HFFc6 (cell line): ENCODE measurements at regions not wholly inside any gene's neighbourhood (a gene's known extent, or its start where the extent isn't known, plus 50 kb on each side); places are given as distances from the start of the nearest gene placed in this dataset.

ENCODE experiments used
- DNase-seq: peaks from one replicate; pipeline ENCODE4 v3.0.0-alpha.2; 2018
- H3K27ac Mint-ChIP-seq: 2 replicates; pipeline ENCODE4 v1.8.0; 2020; ENCODE audit warnings: mild to moderate bottlenecking, mixed read lengths
- H3K27me3 Mint-ChIP-seq: 2 replicates; pipeline ENCODE4 v1.8.0; 2021; ENCODE audit warnings: mild to moderate bottlenecking, moderate library complexity, mixed read lengths; ENCODE audit not compliant: insufficient read depth
- H3K36me3 Mint-ChIP-seq: 2 replicates; pipeline ENCODE4 v1.8.0; 2021; ENCODE audit warnings: low read depth, mixed read lengths
- H3K4me1 Mint-ChIP-seq: 2 replicates; pipeline ENCODE4 v1.8.0; 2020; ENCODE audit warnings: low read depth, mixed read lengths
- H3K4me3 Mint-ChIP-seq: 2 replicates; pipeline ENCODE4 v1.8.0; 2020; ENCODE audit warnings: mild to moderate bottlenecking, moderate library complexity, mixed read lengths
- H3K9me3 Mint-ChIP-seq: 2 replicates; pipeline ENCODE4 v1.8.0; 2020; ENCODE audit warnings: mild to moderate bottlenecking, mixed read lengths
- TF ChIP-seq, protein P1 (sequence below): fragments of 200-600 bp; sonication (generic); IDR thresholded peaks from 2 replicates; pipeline ENCODE4 v1.5.0; 2021; ENCODE audit warnings: antibody characterized with exemption, mild to moderate bottlenecking

DNA sequence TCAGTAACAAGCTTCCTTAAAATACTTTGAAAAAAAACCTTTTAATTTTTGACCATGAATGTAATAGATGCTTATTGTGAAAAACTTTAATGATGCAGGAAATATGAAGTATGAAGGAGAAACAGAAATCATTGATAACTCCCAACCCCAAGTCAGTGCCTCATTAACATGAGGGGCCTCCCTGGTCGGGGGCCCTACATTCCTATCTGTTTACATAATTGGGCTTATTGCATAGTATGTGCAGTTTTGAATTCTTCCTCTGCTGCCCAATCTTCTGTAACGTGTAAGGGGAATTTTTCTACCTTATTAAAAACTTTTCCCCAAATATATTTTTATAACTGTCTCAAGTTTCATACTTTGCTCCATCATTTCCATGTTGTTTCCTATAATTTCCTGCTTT lies 63.0 kb downstream of the SLC25A47 start:
- H3K36me3 Mint-ChIP-seq, result peaks cover 5% of the 10 kb centered on the region; the same call in 1 of the 2 replicates
- no peak overlapping the region for H3K4me3 Mint-ChIP-seq
- H3K27me3 Mint-ChIP-seq, result no peaks in the 10 kb centered on the region
- DNase-seq, result no peak
- TF ChIP-seq, protein P1, sequence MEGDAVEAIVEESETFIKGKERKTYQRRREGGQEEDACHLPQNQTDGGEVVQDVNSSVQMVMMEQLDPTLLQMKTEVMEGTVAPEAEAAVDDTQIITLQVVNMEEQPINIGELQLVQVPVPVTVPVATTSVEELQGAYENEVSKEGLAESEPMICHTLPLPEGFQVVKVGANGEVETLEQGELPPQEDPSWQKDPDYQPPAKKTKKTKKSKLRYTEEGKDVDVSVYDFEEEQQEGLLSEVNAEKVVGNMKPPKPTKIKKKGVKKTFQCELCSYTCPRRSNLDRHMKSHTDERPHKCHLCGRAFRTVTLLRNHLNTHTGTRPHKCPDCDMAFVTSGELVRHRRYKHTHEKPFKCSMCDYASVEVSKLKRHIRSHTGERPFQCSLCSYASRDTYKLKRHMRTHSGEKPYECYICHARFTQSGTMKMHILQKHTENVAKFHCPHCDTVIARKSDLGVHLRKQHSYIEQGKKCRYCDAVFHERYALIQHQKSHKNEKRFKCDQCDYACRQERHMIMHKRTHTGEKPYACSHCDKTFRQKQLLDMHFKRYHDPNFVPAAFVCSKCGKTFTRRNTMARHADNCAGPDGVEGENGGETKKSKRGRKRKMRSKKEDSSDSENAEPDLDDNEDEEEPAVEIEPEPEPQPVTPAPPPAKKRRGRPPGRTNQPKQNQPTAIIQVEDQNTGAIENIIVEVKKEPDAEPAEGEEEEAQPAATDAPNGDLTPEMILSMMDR, result no peak
- H3K4me1 Mint-ChIP-seq, result peaks cover 37% of the 10 kb centered on the region
- no peaks in the 10 kb centered on the region for H3K9me3 Mint-ChIP-seq
- H3K27ac Mint-ChIP-seq, result no peak overlapping the region

DNA sequence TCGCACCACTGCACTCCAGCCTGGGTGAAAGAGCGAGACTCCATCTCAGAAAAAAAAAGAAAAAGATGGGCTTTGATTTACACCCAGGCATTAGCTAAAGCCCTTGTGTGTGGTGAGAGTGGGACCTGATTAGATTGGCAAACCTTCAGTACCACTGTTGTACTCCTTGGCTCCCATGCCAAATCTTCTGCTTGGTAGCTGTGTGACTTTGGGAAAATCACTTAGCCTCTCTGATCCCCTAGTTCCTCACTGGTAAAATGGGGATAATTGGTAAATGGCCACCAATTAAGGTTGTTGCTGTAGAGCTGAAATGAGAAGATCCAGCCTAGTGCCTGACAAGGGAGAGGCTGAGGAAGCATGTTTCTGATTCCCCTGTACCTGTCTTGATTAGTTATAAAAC lies 63.7 kb downstream of the SLC25A47 start:
- Mint-ChIP-seq H3K4me1 (peaks cover 45% of the 10 kb centered on the region), H3K27me3 (no peaks in the 10 kb centered on the region), H3K4me3 (no peak overlapping the region), H3K36me3 (peaks cover 5% of the 10 kb centered on the region; the same call in 1 of the 2 replicates), H3K9me3 (no peaks in the 10 kb centered on the region), H3K27ac (no peak overlapping the region)
- DNase-seq, result no peak
- TF ChIP-seq, protein P1, result no peak

DNA sequence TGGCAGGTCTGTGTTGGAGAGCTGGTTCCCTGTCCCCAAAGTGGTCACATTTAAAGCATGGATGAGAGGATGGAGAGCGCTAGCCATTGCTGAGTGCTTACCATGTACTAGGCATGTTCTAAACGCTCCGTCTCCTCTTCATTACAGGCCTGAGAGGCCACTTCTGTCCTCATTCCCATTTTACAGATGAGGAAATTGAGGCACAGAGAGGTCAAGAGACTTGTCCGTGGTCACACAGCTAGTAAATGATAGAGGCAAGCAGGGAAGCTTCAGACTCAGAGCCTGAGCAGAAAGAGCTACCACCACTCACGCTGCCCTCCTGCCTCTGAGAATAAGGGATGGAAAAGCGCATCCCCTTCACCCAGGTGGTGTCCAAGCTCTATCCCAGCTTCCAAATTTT lies 64.3 kb downstream of the SLC25A47 start:
- TF ChIP-seq, protein P1, result no peak
- no peak for DNase-seq
- Mint-ChIP-seq H3K4me3 (no peak overlapping the region), H3K36me3 (peaks cover 5% of the 10 kb centered on the region; the same call in 1 of the 2 replicates), H3K27me3 (no peaks in the 10 kb centered on the region), H3K4me1 (peaks cover 51% of the 10 kb centered on the region), H3K9me3 (no peaks in the 10 kb centered on the region), H3K27ac (no peak overlapping the region)

DNA sequence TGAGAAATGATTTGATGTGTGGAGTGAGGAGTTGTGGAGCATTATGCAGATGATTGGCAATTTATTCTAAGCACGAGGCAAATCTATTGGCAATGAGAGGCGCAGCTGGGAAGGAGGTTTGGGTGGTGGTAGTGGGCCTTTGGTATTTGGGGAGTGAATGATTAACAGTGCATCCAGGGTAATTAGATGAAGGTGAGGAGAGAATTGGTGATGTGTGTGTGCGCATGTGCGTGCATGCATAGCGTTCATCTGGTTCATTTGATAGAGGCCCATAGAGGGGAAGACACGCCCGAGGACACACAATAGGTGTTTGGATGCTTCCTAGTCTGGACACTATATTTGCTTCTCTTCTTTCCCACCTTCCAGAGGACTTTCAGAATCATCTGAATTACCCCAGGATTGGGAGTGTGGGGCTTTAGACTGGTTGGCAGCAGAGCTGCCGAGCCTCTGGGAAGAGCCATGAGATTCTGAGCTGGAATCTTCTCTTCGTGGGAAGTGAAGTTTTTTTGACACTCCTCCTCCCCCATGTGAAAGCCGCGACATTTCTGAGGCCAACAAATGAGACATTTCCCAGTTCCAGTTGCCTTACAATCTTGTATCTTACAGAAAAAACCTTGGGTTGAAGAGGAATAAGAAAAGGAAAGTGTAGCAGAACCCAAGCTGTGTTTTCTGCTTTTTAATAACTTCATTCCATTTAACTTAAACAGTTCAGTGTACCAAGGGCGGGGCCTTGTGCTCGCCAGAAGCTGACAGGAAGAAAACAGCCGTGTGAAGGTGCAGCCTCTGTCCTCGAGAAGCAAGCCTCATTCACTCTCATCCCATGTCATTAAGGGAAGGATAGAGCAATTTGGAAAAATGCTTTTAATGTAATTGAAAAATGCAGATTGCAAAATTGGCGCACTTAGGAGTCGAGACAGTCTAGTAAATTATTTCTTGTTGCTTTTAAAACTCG lies 65.2 kb downstream of the SLC25A47 start:
- Mint-ChIP-seq H3K4me3 (no peak overlapping the region), H3K36me3 (peaks cover 5% of the 10 kb centered on the region; the same call in 1 of the 2 replicates), H3K4me1 (peaks cover 60% of the 10 kb centered on the region), H3K9me3 (no peaks in the 10 kb centered on the region), H3K27ac (no peak overlapping the region), H3K27me3 (no peaks in the 10 kb centered on the region)
- TF ChIP-seq, protein P1, result no peak
- no peak for DNase-seq

DNA sequence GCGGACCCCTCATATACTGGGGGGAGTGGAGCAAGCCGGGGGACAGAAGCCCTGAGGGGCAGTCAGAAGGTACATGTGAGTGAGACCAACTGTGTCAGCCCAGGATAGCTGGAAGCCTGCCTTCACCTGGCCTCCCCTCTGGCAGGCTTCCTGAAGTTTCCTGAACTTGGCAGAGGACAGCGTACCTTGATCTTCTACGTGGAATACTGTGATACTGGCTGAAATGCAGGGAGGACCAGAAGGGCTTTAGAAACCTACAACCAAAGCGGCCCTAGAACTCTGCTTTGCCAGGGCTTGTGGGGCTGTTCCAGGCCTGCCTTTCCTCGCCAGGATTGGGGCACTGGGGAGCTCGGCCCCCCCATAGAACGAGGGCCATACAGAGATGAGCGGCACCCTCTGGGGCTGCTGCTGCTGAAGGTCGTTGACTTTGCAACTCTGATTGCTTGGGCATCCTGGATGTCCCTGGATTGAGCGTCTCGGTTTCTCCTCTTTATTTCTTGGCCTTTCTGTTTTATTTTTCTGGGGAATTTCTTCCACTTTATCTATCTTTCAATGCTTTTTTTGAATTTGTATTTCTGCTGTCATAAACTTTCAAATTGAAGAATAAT lies 66.5 kb downstream of the SLC25A47 start:
- Mint-ChIP-seq H3K27ac (no peak overlapping the region), H3K4me3 (no peak overlapping the region), H3K27me3 (no peaks in the 10 kb centered on the region), H3K36me3 (peaks cover 5% of the 10 kb centered on the region; the same call in 1 of the 2 replicates), H3K4me1 (peaks cover 53% of the 10 kb centered on the region), H3K9me3 (no peaks in the 10 kb centered on the region)
- DNase-seq, result no peak
- TF ChIP-seq, protein P1, result no peak
